ENCODE measurements at regions not wholly inside any gene's neighbourhood (a gene's known extent, or its start where the extent isn't known, plus 50 kb on each side); places are given as distances from the start of the nearest gene placed in this dataset.

GRCh38 chr4:12933760-12934221, 550.3 kb downstream of the RAB28 start:
- no peak for TF ChIP-seq ESRRA (IDR thresholded peaks at IDR 0.05; ENCODE audit: borderline replicate concordance, low read length)
- TF ChIP-seq, protein P1, sequence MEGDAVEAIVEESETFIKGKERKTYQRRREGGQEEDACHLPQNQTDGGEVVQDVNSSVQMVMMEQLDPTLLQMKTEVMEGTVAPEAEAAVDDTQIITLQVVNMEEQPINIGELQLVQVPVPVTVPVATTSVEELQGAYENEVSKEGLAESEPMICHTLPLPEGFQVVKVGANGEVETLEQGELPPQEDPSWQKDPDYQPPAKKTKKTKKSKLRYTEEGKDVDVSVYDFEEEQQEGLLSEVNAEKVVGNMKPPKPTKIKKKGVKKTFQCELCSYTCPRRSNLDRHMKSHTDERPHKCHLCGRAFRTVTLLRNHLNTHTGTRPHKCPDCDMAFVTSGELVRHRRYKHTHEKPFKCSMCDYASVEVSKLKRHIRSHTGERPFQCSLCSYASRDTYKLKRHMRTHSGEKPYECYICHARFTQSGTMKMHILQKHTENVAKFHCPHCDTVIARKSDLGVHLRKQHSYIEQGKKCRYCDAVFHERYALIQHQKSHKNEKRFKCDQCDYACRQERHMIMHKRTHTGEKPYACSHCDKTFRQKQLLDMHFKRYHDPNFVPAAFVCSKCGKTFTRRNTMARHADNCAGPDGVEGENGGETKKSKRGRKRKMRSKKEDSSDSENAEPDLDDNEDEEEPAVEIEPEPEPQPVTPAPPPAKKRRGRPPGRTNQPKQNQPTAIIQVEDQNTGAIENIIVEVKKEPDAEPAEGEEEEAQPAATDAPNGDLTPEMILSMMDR (IDR thresholded peaks at IDR 0.05) = no peak
- TF ChIP-seq POLR2A (IDR thresholded peaks at IDR 0.05; ENCODE audit: low read length) = no peak
- TF ChIP-seq ZFP36 (IDR thresholded peaks at IDR 0.05; ENCODE audit: borderline replicate concordance, partially characterized antibody) = no peak
- TF ChIP-seq USF2 (IDR thresholded peaks at IDR 0.05) = no peak
- TF ChIP-seq EP300 (IDR thresholded peaks at IDR 0.05) = no peak
- no peak for TF ChIP-seq CEBPB (IDR thresholded peaks at IDR 0.05)
- TF ChIP-seq, protein P2, sequence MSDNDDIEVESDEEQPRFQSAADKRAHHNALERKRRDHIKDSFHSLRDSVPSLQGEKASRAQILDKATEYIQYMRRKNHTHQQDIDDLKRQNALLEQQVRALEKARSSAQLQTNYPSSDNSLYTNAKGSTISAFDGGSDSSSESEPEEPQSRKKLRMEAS (IDR thresholded peaks at IDR 0.05) = no peak
- TF ChIP-seq RAD21 (conservative IDR thresholded peaks at IDR 0.05 in 1 of 2, IDR thresholded peaks at IDR 0.05 in 1 of 2) = no peak
- no peak for TF ChIP-seq RCOR1 (IDR thresholded peaks at IDR 0.05; ENCODE audit: low read depth, low read length)
- TF ChIP-seq CBX2 (IDR thresholded peaks at IDR 0.05; ENCODE audit: borderline replicate concordance, low read depth) = no peak
- TF ChIP-seq HDAC2 (IDR thresholded peaks at IDR 0.05) = no peak
